ENCODE measurements at regions not wholly inside any gene's neighbourhood (a gene's known extent, or its start where the extent isn't known, plus 50 kb on each side); places are given as distances from the start of the nearest gene placed in this dataset.

- no peak for TF ChIP-seq MXI1 (IDR thresholded peaks at IDR 0.05; ENCODE audit: borderline replicate concordance, low read depth, low read length)
Measured at GRCh38 chr19:32038021-32038920, 307.1 kb upstream of the ZNF507 start (continued).

GRCh38 chr19:32038961-32039360 is 306.4 kb upstream of the ZNF507 start:
- Histone ChIP-seq H3K9ac (ENCODE audit: low read depth, low read length) (no peak overlapping the region), H2AFZ (replicated peaks; ENCODE audit: low read length, poor library complexity) (no peak overlapping the region), H3K27me3 (ENCODE audit: control insufficient read depth, insufficient read depth, low read length) (no peaks in the 10 kb centered on the region; the same call in none of the 2 replicates), H3K56ac (ENCODE audit: extremely low read depth, insufficient read depth, low read length) (no peak overlapping the region), H4K5ac (ENCODE audit: low read depth, low read length) (no peak overlapping the region), H4K20me1 (ENCODE audit: insufficient read depth, low read length) (no peaks in the 10 kb centered on the region), H4K91ac (ENCODE audit: insufficient read depth, low read depth, low read length) (no peak overlapping the region), H2AK5ac (ENCODE audit: low read depth, low read length) (no peak overlapping the region), H3K27ac (ENCODE audit: insufficient read depth, low read length) (no peak overlapping the region), H3K4ac (ENCODE audit: low read depth, low read length) (no peak overlapping the region), H2BK20ac (ENCODE audit: low read depth, low read length) (no peak overlapping the region), H3K36me3 (ENCODE audit: control insufficient read depth, insufficient read depth, low read length) (no peaks in the 10 kb centered on the region), H3K4me2 (ENCODE audit: low read depth, low read length) (no peak overlapping the region), H2AK9ac (replicated peaks; ENCODE audit: low read depth, low read length, poor library complexity) (no peak overlapping the region), H3K4me3 (ENCODE audit: insufficient read depth, low read depth, low read length) (no peak overlapping the region), H2BK120ac (ENCODE audit: low read depth, low read length) (no peak overlapping the region), H2BK5ac (ENCODE audit: low read depth, low read length, poor library complexity, severe bottlenecking) (no peak overlapping the region), H3K4me1 (ENCODE audit: control insufficient read depth, insufficient read depth, low read length) (no peaks in the 10 kb centered on the region), H3K18ac (ENCODE audit: low read depth, low read length) (no peak overlapping the region), H2BK15ac (ENCODE audit: low read depth, low read length) (no peak overlapping the region), H3K23ac (ENCODE audit: low read depth, low read length) (no peak overlapping the region), H4K8ac (ENCODE audit: low read depth in 2 of 2, low read length in 2 of 2) (no peak overlapping the region), H3K79me1 (ENCODE audit: low read depth in 1 of 2, low read length in 2 of 2) (no peaks in the 10 kb centered on the region), H3K9me3 (ENCODE audit: control insufficient read depth, insufficient read depth, low read length) (no peaks in the 10 kb centered on the region), H3K14ac (replicated peaks; ENCODE audit: low read depth, low read length) (no peak overlapping the region), H3K9me1 (ENCODE audit: insufficient read depth, low read length) (no peaks in the 10 kb centered on the region)
- in situ Hi-C loops (cut with MboI; ENCODE audit: low sequenced_read_pairs) (no loop called here), intact Hi-C loops (cut with micrococcal nuclease) (no loop called here), dilution Hi-C loops (cut with HindIII; ENCODE audit: low sequenced_read_pairs, unreplicated experiment) (no loop called here)
- no peak for TF ChIP-seq POLR2A (IDR thresholded peaks at IDR 0.05; ENCODE audit: low read depth, low read length)
- TF ChIP-seq USF2 (IDR thresholded peaks at IDR 0.05; ENCODE audit: low read depth, low read length), result no peak
- TF ChIP-seq CHD1 (IDR thresholded peaks at IDR 0.05; ENCODE audit: low read depth, low read length), result no peak
- no peak for TF ChIP-seq ELK1 (IDR thresholded peaks at IDR 0.05; ENCODE audit: borderline replicate concordance, low read depth, low read length)
- no peak for TF ChIP-seq RAD21 (IDR thresholded peaks at IDR 0.05; ENCODE audit: low read length)
- no peak for TF ChIP-seq RCOR1 (IDR thresholded peaks at IDR 0.05; ENCODE audit: insufficient replicate concordance, low read length)
- no peak for TF ChIP-seq BHLHE40 (IDR thresholded peaks at IDR 0.05; ENCODE audit: low read depth, low read length)
- no peak for TF ChIP-seq SMC3 (IDR thresholded peaks at IDR 0.05; ENCODE audit: low read depth, low read length)
- no peak for TF ChIP-seq MAFK (IDR thresholded peaks at IDR 0.05; ENCODE audit: low read depth, low read length)
- no peak for TF ChIP-seq NFE2L2 (IDR thresholded peaks at IDR 0.05; ENCODE audit: low read depth, low read length)
- TF ChIP-seq FOS (IDR thresholded peaks at IDR 0.05; ENCODE audit: low read depth, low read length), result no peak
- no peak for TF ChIP-seq RFX5 (IDR thresholded peaks at IDR 0.05; ENCODE audit: low read depth, low read length)
- DNase-seq (no peak), ATAC-seq (ENCODE audit: low read depth) (no peak)
- no CpG with 5 or more reads among the region's 6 CpGs for WGBS, 2 experiments (ENCODE audit: extremely low coverage in 2 of 2, insufficient read length in 1 of 2)
- no TSS peak for BruUV-seq (replicated peaks)
- ChIA-PET POLR2A (ENCODE audit: unreplicated experiment) (no interaction called here), CTCF (no interaction called here)

Measured in IMR-90 (cell line).